ENCODE measurements at regions not wholly inside any gene's neighbourhood (a gene's known extent, or its start where the extent isn't known, plus 50 kb on each side); places are given as distances from the start of the nearest gene placed in this dataset.

DNA sequence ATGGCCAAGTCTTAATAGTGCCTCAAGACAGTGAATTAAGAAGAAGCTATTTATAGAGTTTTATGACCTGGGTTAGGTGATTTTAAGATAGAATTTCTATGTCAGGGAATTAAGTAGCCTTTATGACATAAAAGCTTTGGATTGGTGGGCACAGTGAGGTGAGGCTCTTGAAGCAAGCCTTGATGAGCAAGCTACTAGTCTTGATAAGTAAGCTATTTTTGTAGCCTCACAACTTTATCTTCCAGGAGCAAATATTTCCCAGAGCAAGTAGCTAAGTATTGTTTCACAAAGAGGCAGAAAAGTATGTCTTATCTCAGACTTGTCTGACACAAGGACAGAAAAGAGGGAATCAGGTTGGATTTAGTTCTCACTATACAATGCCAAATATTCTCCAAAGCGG, 491.7 kb upstream of the RASGRP1 start:
- H3K36me3 ChIP-seq (replicated peaks; ENCODE audit: insufficient read depth, low read length) = no peaks in the 10 kb centered on the region
- H3K9me3 ChIP-seq (replicated peaks; ENCODE audit: insufficient read depth, low read length) = no peaks in the 10 kb centered on the region
- no peaks in the 10 kb centered on the region for H4K20me1 ChIP-seq (ENCODE audit: insufficient read depth, low read length)
- no peak overlapping the region for H3K4me3 ChIP-seq (ENCODE audit: low read length)
- H3F3A ChIP-seq (ENCODE audit: insufficient read depth, low read length) = no peaks in the 10 kb centered on the region
- no peaks in the 10 kb centered on the region for H3K9me2 ChIP-seq (replicated peaks; ENCODE audit: insufficient read depth, low read length)
- H3K4me1 ChIP-seq (ENCODE audit: low read length) = no peaks in the 10 kb centered on the region
- H3K79me2 ChIP-seq (ENCODE audit: low read length) = no peaks in the 10 kb centered on the region
- H3K27me3 ChIP-seq (replicated peaks; ENCODE audit: insufficient read depth, low read length) = no peaks in the 10 kb centered on the region
- no peak overlapping the region for H3K27ac ChIP-seq (ENCODE audit: low read length)
- DNase-seq = no peak
- H3K9ac ChIP-seq (ENCODE audit: low read length) = no peak overlapping the region
- no peak overlapping the region for H2AFZ ChIP-seq (ENCODE audit: low read length)
- TF ChIP-seq EZH2 (optimal IDR thresholded peaks at IDR 0.05; ENCODE audit: low read depth, low read length) (no peak), EZH2phosphoT487 (IDR thresholded peaks at IDR 0.05; ENCODE audit: low read length) (no peak)
- TF ChIP-seq, protein P1, sequence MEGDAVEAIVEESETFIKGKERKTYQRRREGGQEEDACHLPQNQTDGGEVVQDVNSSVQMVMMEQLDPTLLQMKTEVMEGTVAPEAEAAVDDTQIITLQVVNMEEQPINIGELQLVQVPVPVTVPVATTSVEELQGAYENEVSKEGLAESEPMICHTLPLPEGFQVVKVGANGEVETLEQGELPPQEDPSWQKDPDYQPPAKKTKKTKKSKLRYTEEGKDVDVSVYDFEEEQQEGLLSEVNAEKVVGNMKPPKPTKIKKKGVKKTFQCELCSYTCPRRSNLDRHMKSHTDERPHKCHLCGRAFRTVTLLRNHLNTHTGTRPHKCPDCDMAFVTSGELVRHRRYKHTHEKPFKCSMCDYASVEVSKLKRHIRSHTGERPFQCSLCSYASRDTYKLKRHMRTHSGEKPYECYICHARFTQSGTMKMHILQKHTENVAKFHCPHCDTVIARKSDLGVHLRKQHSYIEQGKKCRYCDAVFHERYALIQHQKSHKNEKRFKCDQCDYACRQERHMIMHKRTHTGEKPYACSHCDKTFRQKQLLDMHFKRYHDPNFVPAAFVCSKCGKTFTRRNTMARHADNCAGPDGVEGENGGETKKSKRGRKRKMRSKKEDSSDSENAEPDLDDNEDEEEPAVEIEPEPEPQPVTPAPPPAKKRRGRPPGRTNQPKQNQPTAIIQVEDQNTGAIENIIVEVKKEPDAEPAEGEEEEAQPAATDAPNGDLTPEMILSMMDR (IDR thresholded peaks at IDR 0.05; ENCODE audit: low read length) = no peak
- no peak overlapping the region for H3K4me2 ChIP-seq (ENCODE audit: low read depth, low read length)

DNA sequence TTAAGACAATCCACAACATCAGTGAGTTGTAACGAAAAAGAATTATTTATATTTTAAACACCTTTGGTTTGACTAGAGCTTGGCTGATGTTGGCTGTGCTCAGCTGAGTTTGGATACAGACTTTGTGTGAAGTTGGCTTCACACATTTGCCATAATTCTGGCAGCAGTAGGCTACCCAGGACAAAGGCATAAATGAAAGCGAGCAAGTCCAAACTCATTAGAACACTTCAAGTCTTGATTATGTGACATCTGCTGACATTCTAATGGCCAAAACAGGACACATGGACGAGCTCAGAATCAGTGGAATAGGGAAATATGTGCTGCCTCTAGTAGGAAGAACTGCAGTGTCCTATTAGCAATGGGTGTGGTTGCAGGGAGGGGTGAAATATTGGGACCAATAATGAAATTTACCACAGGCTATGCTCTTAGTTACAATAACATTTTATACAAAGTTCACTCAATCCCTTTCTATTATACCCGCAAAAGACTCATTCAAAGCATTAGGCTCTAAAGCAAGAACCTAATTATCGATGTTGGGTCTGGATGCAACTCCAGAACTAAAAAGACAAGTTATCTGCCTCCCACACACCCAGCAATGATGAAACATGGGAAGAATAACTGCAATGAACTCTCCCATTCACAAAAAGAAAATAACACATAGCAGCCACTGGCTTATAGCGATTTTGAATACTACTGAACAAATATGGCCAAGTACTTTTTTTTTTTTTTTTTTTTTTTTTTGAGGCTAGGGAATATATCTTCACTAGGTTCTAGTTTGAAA, 493.9 kb upstream of the RASGRP1 start:
- Histone ChIP-seq H3K27me3 (replicated peaks; ENCODE audit: insufficient read depth, low read length) (no peaks in the 10 kb centered on the region), H3F3A (ENCODE audit: insufficient read depth, low read length) (no peaks in the 10 kb centered on the region), H2AFZ (ENCODE audit: low read length) (no peak overlapping the region), H3K9me3 (replicated peaks; ENCODE audit: insufficient read depth, low read length) (no peaks in the 10 kb centered on the region), H3K4me3 (ENCODE audit: low read length) (no peak overlapping the region), H3K4me2 (ENCODE audit: low read depth, low read length) (no peak overlapping the region), H3K79me2 (ENCODE audit: low read length) (no peaks in the 10 kb centered on the region), H3K4me1 (ENCODE audit: low read length) (no peaks in the 10 kb centered on the region), H3K9ac (ENCODE audit: low read length) (no peak overlapping the region), H4K20me1 (ENCODE audit: insufficient read depth, low read length) (no peaks in the 10 kb centered on the region), H3K27ac (ENCODE audit: low read length) (no peak overlapping the region), H3K9me2 (replicated peaks; ENCODE audit: insufficient read depth, low read length) (no peaks in the 10 kb centered on the region), H3K36me3 (replicated peaks; ENCODE audit: insufficient read depth, low read length) (no peaks in the 10 kb centered on the region)
- DNase-seq = no peak
- TF ChIP-seq EZH2 (optimal IDR thresholded peaks at IDR 0.05; ENCODE audit: low read depth, low read length) (no peak), EZH2phosphoT487 (IDR thresholded peaks at IDR 0.05; ENCODE audit: low read length) (no peak)
- TF ChIP-seq, protein P1 (IDR thresholded peaks at IDR 0.05; ENCODE audit: low read length) = no peak

DNA sequence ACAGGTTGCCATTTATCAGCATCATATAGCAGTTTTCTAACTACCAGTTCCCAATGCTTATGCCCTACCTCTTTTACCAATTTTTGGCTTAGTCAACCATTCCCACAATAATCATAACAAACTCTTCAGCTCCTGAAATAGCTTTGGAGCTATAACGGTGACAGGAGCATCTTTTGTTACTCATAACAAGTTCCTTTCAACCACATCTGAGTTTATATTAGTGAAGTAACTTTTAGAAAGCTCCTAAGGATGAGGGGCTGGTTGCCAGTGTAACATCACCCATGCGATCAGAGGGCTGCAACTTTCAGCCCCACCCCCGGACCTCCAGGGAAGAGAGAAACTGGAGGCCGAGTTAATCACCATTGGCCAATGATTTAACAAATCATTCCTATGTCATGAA, 495.3 kb upstream of the RASGRP1 start:
- no peak overlapping the region for H3K4me2 ChIP-seq (ENCODE audit: low read depth, low read length)
- no peak overlapping the region for H3K27ac ChIP-seq (ENCODE audit: low read length)
- no peaks in the 10 kb centered on the region for H3K27me3 ChIP-seq (replicated peaks; ENCODE audit: insufficient read depth, low read length)
- H2AFZ ChIP-seq (ENCODE audit: low read length) = no peak overlapping the region
- H3K36me3 ChIP-seq (replicated peaks; ENCODE audit: insufficient read depth, low read length) = no peaks in the 10 kb centered on the region
- H3F3A ChIP-seq (ENCODE audit: insufficient read depth, low read length) = no peaks in the 10 kb centered on the region
- H3K9me2 ChIP-seq (replicated peaks; ENCODE audit: insufficient read depth, low read length) = no peaks in the 10 kb centered on the region
- H3K4me3 ChIP-seq (ENCODE audit: low read length) = no peak overlapping the region
- TF ChIP-seq EZH2phosphoT487 (IDR thresholded peaks at IDR 0.05; ENCODE audit: low read length) = no peak
- TF ChIP-seq EZH2 (optimal IDR thresholded peaks at IDR 0.05; ENCODE audit: low read depth, low read length) = no peak
- TF ChIP-seq, protein P1 (IDR thresholded peaks at IDR 0.05; ENCODE audit: low read length) = no peak
- DNase-seq = no peak
- H3K4me1 ChIP-seq (ENCODE audit: low read length) = peaks cover 7% of the 10 kb centered on the region; the same call in 1 of the 2 replicates
- no peak overlapping the region for H3K9ac ChIP-seq (ENCODE audit: low read length)
- H3K9me3 ChIP-seq (replicated peaks; ENCODE audit: insufficient read depth, low read length) = no peaks in the 10 kb centered on the region
- H3K79me2 ChIP-seq (ENCODE audit: low read length) = no peaks in the 10 kb centered on the region
- no peaks in the 10 kb centered on the region for H4K20me1 ChIP-seq (ENCODE audit: insufficient read depth, low read length)

Measured in MM.1S (cell line).